Kidney (tissue), 13 donors: ENCODE measurements at regions not wholly inside any gene's neighbourhood (a gene's known extent, or its start where the extent isn't known, plus 50 kb on each side); places are given as distances from the start of the nearest gene placed in this dataset.
A peak's percentile ranks its signal among the peaks of the same experiment; 100 is the strongest.

Experiments
- DNase-seq, 5 donors: peaks; one replicate each; pipeline ENCODE4 v3.0.0-alpha.2; 2013 to 2020
- FAIRE-seq: peaks from 2 replicates; lab custom pipeline; 2012; peaks lifted over from hg19 to GRCh38; lab: Jason Lieb, UNC
- H3K27ac ChIP-seq, 2 donors: one replicate each; pipeline ENCODE4 v1.7.0; 2013; ENCODE audit warnings: low read depth in 2 of 2, low read length in 2 of 2, inconsistent platforms in 1 of 2
- H3K27me3 ChIP-seq: one replicate; pipeline ENCODE4 v1.7.1; 2013; ENCODE audit warnings: low read length, inconsistent platforms; ENCODE audit not compliant: control insufficient read depth, insufficient read depth
- H3K36me3 ChIP-seq, 3 donors: one replicate each; pipeline versions ENCODE4 v1.7.0 to v1.7.1; 2013; ENCODE audit warnings: low read length in 3 of 3, control low read depth in 1 of 3, inconsistent platforms in 1 of 3; ENCODE audit not compliant: insufficient read depth in 3 of 3, control insufficient read depth in 2 of 3
- H3K4me1 ChIP-seq, 3 donors: one replicate each; pipeline versions ENCODE4 v1.7.0 to v1.7.1; 2013; ENCODE audit warnings: low read length in 3 of 3, inconsistent platforms in 1 of 3, low read depth in 1 of 3; ENCODE audit not compliant: control insufficient read depth in 2 of 3, insufficient read depth in 2 of 3
- H3K4me3 ChIP-seq, 3 donors: one replicate each; pipeline versions ENCODE4 v1.7.0 to v1.8.1; 2013; ENCODE audit warnings: low read length in 3 of 3, control low read depth in 1 of 3, inconsistent platforms in 1 of 3
- H3K9ac ChIP-seq, 3 donors: one replicate each; pipeline versions ENCODE4 v1.7.0 to v1.7.1; 2013; ENCODE audit warnings: low read length in 3 of 3, control low read depth in 1 of 3, inconsistent platforms in 1 of 3
- H3K9me3 ChIP-seq, 3 donors: one replicate each; pipeline versions ENCODE4 v1.7.0 to v1.7.1; 2013; ENCODE audit warnings: low read length in 3 of 3, control low read depth in 1 of 3, inconsistent platforms in 1 of 3; ENCODE audit not compliant: control insufficient read depth in 2 of 3, insufficient read depth in 1 of 3
- CTCF ChIP-seq: IDR thresholded peaks from 3 replicates; pipeline ENCODE4 v1.5.1; 2012; ENCODE audit warnings: mild to moderate bottlenecking, moderate library complexity, borderline replicate concordance; ENCODE audit not compliant: insufficient read depth; ENCODE audit errors: extremely low read depth
- intact Hi-C: fragments of 100-400 bp; cut with DNase I; formaldehyde crosslinking; loops from one replicate; pipeline ENCODE4 v1.11.1; 2022
- donor health status: control.
- donor health status: control.
- donor health status: control.
- donor health status: control.
- donor health status: control.
- donor health status: DM: yes; HTN: yes; CAD: no.
- donor health status: Normal renal cell carcinoma (clear cell type).

DNA sequence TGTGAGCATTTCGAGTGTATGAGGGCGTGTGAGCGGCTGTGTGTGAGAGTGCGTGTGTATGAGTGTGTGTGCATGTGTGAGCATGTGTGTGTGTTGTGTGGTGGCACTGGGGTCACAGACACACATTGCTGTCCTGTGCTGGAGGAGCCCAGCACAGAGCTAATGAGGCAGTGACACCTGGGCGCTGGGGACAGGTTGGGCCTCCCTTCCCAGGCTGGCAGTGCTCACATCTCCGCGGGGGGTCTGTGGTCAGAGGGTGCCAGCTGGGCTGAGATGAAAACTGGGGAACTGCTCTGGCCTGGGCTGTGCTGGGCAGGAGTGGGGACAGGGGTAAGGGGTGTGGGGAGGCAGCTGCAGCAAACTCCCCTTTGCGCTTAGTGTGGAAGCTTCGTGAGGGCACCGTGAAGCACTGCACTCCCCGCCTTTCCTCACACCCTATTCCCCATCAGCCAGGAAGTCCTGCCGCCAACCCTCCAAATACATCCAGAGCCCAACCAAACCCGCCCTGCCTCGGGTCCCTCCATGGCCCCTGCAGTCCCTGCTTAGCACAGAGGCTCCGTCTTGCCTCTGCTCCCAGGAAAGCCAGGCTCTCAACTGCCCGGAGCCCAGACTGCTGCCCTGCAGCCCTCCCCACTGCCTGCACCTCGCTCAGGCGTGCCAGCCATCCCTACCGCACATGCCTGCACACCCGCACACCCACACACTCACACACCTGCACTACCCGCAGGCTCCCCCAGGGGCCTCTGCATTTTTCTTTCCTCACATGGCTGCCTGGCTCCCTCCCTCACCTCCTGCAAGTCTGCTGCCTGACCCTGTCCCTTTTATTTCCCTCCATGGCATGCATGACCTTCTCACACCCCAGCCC, 62.0 kb upstream of the THY1 start:
- intact Hi-C loops: loop anchor here (10.0 kb wide), 1 partner anchor 250 kb away; no protein-coding TSS in a partner anchor
- no peak overlapping the region for H3K9ac ChIP-seq
- H3K4me1 ChIP-seq: no peaks in the 10 kb centered on the region
- no peaks in the 10 kb centered on the region for H3K36me3 ChIP-seq
- TF ChIP-seq CTCF: no peak
- no peak overlapping the region for H3K4me3 ChIP-seq
- no peak for FAIRE-seq
- H3K9me3 ChIP-seq: no peaks in the 10 kb centered on the region
- peak in 3 of 5 donors; percentile 41 to 47 (median 41) for DNase-seq
- no peak overlapping the region for H3K27ac ChIP-seq
- no peaks in the 10 kb centered on the region for H3K27me3 ChIP-seq

GRCh38 chr11:119483881-119484371, 61.0 kb upstream of the THY1 start:
- intact Hi-C loops: loop anchor here (10.0 kb wide), 1 partner anchor 251 kb away; no protein-coding TSS in a partner anchor
- no peaks in the 10 kb centered on the region for H3K4me1 ChIP-seq
- no peaks in the 10 kb centered on the region for H3K27me3 ChIP-seq
- FAIRE-seq (no peak), DNase-seq (peak in 1 of 5 donors; percentile 10)
- no peak for TF ChIP-seq CTCF
- H3K27ac ChIP-seq: no peak overlapping the region
- no peaks in the 10 kb centered on the region for H3K36me3 ChIP-seq
- no peak overlapping the region for H3K9ac ChIP-seq
- H3K9me3 ChIP-seq: no peaks in the 10 kb centered on the region
- no peak overlapping the region for H3K4me3 ChIP-seq

- DNase-seq (peak in 2 of 5 donors; percentile 5 to 24), FAIRE-seq (no peak)
- Histone ChIP-seq H3K27ac (no peak overlapping the region), H3K36me3 (no peaks in the 10 kb centered on the region), H3K9me3 (no peaks in the 10 kb centered on the region), H3K4me1 (no peaks in the 10 kb centered on the region), H3K9ac (no peak overlapping the region), H3K4me3 (no peak overlapping the region), H3K27me3 (no peaks in the 10 kb centered on the region)
- no peak for TF ChIP-seq CTCF
- intact Hi-C loops: loop anchor here (10.0 kb wide), 1 partner anchor 251 kb away; no protein-coding TSS in a partner anchor
Measured at GRCh38 chr11:119483341-119483880, 60.4 kb upstream of the THY1 start.
